Cardiac muscle cell (in vitro differentiated cells and primary cell): ENCODE measurements at regions not wholly inside any gene's neighbourhood (a gene's known extent, or its start where the extent isn't known, plus 50 kb on each side); places are given as distances from the start of the nearest gene placed in this dataset.
"Not testable (repeated sequence)": the region's sequence is repeated elsewhere in the genome, so short reads cannot be mapped to it uniquely, and the experiment has no call there.

Source experiments
- DNase-seq, 2 donors: peaks; one replicate each; pipeline versions ENCODE4 v3.0.0 to v3.0.0-alpha.2; 2010 to 2017; ENCODE audit warnings: low read depth in 1 of 2, low spot score in 1 of 2
- H3K27ac ChIP-seq: fragments of 200-600 bp; sonication (generic); 2 replicates; pipeline ENCODE4 v1.5.1; 2016
- H3K27me3 ChIP-seq: fragments of 200-600 bp; sonication (generic); 2 replicates; pipeline ENCODE4 v1.6.0; 2016; ENCODE audit warnings: control low read depth
- H3K36me3 ChIP-seq: fragments of 200-600 bp; sonication (generic); 2 replicates; pipeline ENCODE4 v1.5.1; 2016; ENCODE audit warnings: control low read depth
- H3K4me1 ChIP-seq: fragments of 200-600 bp; sonication (generic); 2 replicates; pipeline ENCODE4 v1.8.1; 2017; ENCODE audit warnings: low read depth, mild to moderate bottlenecking, mixed run types
- H3K4me3 ChIP-seq: fragments of 200-600 bp; sonication (generic); 2 replicates; pipeline ENCODE4 v1.5.1; 2016; ENCODE audit warnings: mild to moderate bottlenecking
- H3K9me3 ChIP-seq: fragments of 200-600 bp; sonication (generic); 2 replicates; pipeline ENCODE4 v1.5.1; 2017; ENCODE audit warnings: low read depth, mild to moderate bottlenecking, control low read depth
- TF ChIP-seq, protein P1 (sequence below): IDR thresholded peaks from 2 replicates; pipeline ENCODE4 v1.5.1; 2012; ENCODE audit warnings: low read depth, mild to moderate bottlenecking, low read length

DNA sequence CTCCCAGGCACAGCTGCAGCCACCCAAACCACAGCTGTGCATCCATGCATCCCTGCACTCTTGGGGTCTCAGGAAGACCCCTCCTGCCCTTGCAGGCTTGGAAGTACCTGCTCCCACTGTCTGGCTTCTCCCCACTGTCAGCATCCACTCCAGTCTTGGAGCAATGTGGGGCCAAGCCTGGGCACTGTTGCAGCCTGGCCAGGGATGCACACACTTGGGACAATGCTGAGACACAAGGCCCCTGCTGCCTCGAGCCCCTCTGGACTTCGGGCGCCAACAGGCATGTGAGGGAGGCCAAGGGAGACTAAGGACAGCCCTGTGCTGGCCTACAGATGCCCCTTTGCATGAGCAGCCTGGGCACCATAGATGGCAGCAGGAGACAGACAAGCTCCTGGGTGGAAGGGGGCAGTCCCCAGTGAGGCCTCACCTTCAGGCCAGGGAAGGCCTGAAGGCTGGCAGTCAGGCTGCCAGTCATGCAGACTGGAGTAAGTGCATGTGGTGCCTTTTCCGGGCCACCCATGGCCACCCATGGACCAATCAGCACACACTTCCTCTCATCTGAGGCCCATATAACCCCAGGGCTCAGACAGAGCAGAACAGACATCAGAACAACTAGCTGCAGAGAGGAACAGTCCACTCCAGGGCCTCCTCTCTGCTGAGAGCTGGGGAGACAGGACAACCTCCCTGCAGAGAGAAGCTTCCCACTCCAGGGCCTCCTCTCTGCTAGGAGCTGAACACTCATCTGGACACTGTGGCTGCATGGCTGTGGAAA lies 219.0 kb downstream of the VGLL3 start:
- no peak for DNase-seq

DNA sequence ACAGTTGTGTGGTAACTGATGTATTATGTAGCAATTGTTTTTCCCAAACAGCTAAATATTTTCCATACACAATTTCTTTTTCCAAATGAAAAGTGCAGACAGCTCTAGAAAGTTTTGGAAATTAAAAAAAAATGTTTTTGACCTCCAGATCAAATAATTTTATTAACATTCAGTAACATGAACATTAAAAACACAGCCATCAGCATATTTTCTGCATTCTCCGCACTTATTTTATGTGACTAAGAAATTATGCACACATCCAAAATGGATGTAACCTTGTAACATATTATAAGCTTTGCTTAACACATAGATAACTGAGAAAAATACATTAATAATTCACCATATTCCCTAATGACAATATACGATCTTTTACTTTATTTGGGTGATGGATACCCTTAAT lies 224.6 kb downstream of the VGLL3 start:
- H3K27ac ChIP-seq = no peak overlapping the region
- H3K27me3 ChIP-seq = no peaks in the 10 kb centered on the region
- H3K9me3 ChIP-seq = no peaks in the 10 kb centered on the region
- no peak overlapping the region for H3K4me3 ChIP-seq
- no peak for DNase-seq
- no peaks in the 10 kb centered on the region for H3K4me1 ChIP-seq
- TF ChIP-seq, protein P1, sequence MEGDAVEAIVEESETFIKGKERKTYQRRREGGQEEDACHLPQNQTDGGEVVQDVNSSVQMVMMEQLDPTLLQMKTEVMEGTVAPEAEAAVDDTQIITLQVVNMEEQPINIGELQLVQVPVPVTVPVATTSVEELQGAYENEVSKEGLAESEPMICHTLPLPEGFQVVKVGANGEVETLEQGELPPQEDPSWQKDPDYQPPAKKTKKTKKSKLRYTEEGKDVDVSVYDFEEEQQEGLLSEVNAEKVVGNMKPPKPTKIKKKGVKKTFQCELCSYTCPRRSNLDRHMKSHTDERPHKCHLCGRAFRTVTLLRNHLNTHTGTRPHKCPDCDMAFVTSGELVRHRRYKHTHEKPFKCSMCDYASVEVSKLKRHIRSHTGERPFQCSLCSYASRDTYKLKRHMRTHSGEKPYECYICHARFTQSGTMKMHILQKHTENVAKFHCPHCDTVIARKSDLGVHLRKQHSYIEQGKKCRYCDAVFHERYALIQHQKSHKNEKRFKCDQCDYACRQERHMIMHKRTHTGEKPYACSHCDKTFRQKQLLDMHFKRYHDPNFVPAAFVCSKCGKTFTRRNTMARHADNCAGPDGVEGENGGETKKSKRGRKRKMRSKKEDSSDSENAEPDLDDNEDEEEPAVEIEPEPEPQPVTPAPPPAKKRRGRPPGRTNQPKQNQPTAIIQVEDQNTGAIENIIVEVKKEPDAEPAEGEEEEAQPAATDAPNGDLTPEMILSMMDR = no peak
- no peaks in the 10 kb centered on the region for H3K36me3 ChIP-seq

More for the DNA sequence above, 219.0 kb downstream of the VGLL3 start:
- TF ChIP-seq, protein P1 = no peak
- Histone ChIP-seq H3K27me3 (no peaks in the 10 kb centered on the region), H3K27ac (no peak overlapping the region), H3K36me3 (no peaks in the 10 kb centered on the region), H3K4me1 (no peaks in the 10 kb centered on the region), H3K9me3 (no peaks in the 10 kb centered on the region), H3K4me3 (no peak overlapping the region)

DNA sequence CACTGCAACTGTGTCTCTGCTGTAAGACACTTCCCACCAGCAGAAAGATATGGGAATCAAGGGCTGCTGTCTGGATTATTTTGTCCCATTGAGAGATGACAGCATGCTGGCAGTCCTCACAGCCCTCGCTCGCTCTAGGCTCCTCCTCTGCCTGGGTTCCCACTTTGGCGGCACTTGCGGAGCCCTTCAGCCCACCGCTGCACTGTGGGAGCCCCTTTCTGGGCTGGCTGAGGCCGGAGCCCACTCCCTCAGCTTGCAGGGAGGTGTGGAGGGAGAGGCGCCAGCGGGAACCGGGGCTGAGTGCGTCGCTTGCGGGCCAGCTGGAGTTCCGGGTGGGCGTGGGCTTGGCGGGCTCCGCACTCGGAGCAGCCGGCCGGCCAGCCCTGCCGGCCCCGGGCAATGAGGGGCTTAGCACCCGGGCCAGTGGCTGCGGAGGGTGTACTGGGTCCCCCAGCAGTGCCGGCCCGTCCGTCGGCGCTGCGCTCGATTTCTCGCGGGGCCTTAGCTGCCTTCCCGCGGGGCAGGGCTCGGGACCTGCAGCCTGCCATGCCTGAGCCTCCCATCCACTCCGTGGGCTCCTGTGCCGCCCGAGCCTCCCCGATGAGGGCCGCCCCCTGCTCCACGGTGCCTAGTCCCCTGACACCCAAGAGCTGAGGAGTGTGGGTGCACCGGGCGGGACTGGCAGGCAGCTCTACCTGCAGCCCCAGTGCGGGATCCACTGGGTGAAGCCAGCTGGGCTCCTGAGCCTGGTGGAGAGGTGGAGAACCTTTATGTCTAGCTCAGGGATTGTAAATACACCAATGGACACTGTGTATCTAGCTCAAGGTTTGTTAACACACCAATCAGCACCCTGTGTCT lies 233.4 kb downstream of the VGLL3 start:
- H3K4me1 ChIP-seq, H3K4me3 ChIP-seq, DNase-seq, H3K27ac ChIP-seq, H3K9me3 ChIP-seq, H3K27me3 ChIP-seq, H3K36me3 ChIP-seq: not testable (repeated sequence)

DNA sequence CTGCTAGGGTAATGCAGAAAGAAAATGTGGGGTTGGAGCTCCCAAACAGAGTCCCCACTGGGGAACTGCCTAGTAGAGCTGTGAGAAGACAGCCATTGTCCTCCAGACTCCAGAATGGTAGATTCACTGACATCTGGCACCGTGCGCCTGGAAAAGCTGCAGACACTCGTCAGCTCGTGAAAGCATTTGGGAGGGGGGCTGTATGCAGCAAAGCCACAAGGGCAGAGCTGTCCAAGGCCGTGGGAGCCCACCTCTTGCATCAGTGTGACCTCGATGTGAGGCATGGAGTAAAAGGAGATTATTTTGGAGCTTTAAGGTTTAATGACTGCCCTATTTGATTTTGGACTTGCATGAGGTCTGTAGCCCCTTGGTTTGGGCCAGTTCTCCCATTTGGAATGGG lies 242.9 kb downstream of the VGLL3 start:
- no peaks in the 10 kb centered on the region for H3K4me1 ChIP-seq
- no peak for DNase-seq
- no peak overlapping the region for H3K27ac ChIP-seq
- TF ChIP-seq, protein P1 = no peak
- no peaks in the 10 kb centered on the region for H3K36me3 ChIP-seq
- no peak overlapping the region for H3K4me3 ChIP-seq
- no peaks in the 10 kb centered on the region for H3K9me3 ChIP-seq
- no peaks in the 10 kb centered on the region for H3K27me3 ChIP-seq

DNA sequence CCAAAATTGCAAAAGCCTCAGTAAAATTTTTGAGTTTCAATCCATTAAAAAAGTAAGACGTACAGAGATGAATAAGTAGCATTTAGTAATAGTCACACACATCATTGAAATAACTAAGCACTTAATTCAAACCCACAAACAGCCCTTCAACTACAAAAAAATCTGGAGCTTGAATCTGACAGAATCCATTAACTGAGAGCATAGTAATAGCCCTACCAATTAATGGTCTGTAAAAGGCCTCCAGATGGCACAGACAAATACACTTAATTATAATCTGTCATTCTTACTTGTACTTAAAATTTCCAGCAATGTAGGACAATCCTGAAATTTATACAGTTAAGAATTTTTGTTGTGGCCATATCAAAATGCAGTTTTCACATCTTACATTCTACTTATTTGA lies 246.9 kb downstream of the VGLL3 start:
- H3K4me1 ChIP-seq = no peaks in the 10 kb centered on the region
- DNase-seq = no peak
- TF ChIP-seq, protein P1 = no peak
- H3K4me3 ChIP-seq = no peak overlapping the region
- no peaks in the 10 kb centered on the region for H3K9me3 ChIP-seq
- H3K27ac ChIP-seq = no peak overlapping the region
- no peaks in the 10 kb centered on the region for H3K27me3 ChIP-seq
- H3K36me3 ChIP-seq = no peaks in the 10 kb centered on the region

DNA sequence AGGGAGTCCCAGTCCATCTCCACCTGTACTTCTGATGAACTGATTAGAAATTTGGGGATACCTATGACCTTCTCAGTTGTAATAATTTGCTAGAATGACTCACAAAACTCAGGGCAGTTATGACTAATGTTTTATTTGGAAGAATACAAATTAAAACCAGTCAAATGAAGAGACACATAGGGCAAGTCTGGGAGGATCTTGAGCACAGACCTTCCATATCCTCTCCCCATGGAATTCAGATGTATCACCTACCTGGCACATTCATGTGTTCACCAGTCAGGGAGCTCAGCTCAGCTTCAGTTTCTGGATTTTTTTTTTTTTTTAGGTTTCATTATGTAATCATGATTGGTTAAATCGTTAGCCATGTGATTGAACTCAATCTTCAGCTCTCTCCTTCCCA lies 247.7 kb downstream of the VGLL3 start:
- Histone ChIP-seq H3K4me3 (no peak overlapping the region), H3K4me1 (no peaks in the 10 kb centered on the region), H3K27me3 (no peaks in the 10 kb centered on the region), H3K36me3 (no peaks in the 10 kb centered on the region), H3K27ac (no peak overlapping the region), H3K9me3 (no peaks in the 10 kb centered on the region)
- TF ChIP-seq, protein P1 = no peak
- DNase-seq = no peak
